GM23248 (cell line): ENCODE measurements at regions not wholly inside any gene's neighbourhood (a gene's known extent, or its start where the extent isn't known, plus 50 kb on each side); places are given as distances from the start of the nearest gene placed in this dataset.

Experiments
- DNase-seq: peaks from one replicate; pipeline ENCODE4 v3.0.0-alpha.2; 2015
- H2AFZ ChIP-seq: fragments of 200-600 bp; sonication (generic); 2 replicates; pipeline ENCODE4 v1.6.1; 2016; ENCODE audit warnings: antibody characterized with exemption
- H3F3A ChIP-seq: fragments of 200-600 bp; sonication (generic); 2 replicates; pipeline ENCODE4 v1.6.1; 2016; ENCODE audit warnings: mild to moderate bottlenecking, antibody characterized with exemption, mixed run types; ENCODE audit not compliant: insufficient read depth
- H3K27ac ChIP-seq: fragments of 200-600 bp; sonication (generic); 2 replicates; pipeline ENCODE4 v1.5.1; 2016; ENCODE audit warnings: mild to moderate bottlenecking
- H3K27me3 ChIP-seq: fragments of 200-600 bp; sonication (generic); replicated peaks from 2 replicates; pipeline ENCODE4 v1.6.1; 2016; ENCODE audit warnings: mild to moderate bottlenecking; ENCODE audit not compliant: insufficient read depth
- H3K36me3 ChIP-seq: fragments of 200-600 bp; sonication (generic); 2 replicates; pipeline ENCODE4 v1.6.1; 2016; ENCODE audit warnings: low read depth, mild to moderate bottlenecking
- H3K4me1 ChIP-seq: fragments of 200-600 bp; sonication (generic); 2 replicates; pipeline ENCODE4 v1.6.1; 2016; ENCODE audit warnings: mild to moderate bottlenecking; ENCODE audit not compliant: insufficient read depth
- H3K4me2 ChIP-seq: fragments of 200-600 bp; sonication (generic); one replicate; pipeline ENCODE4 v1.6.1; 2016; ENCODE audit warnings: mild to moderate bottlenecking; ENCODE audit not compliant: unreplicated experiment
- H3K4me3 ChIP-seq: fragments of 200-600 bp; sonication (generic); 2 replicates; pipeline ENCODE4 v1.5.1; 2016; ENCODE audit warnings: mild to moderate bottlenecking
- H3K79me2 ChIP-seq: fragments of 200-600 bp; sonication (generic); 2 replicates; pipeline ENCODE4 v1.6.1; 2016; ENCODE audit warnings: mild to moderate bottlenecking; ENCODE audit not compliant: insufficient read depth
- H3K9ac ChIP-seq: fragments of 200-600 bp; sonication (generic); 2 replicates; pipeline ENCODE4 v1.6.1; 2016; ENCODE audit warnings: mild to moderate bottlenecking
- H3K9me2 ChIP-seq: fragments of 200-600 bp; sonication (generic); 2 replicates; pipeline ENCODE4 v1.6.1; 2016; ENCODE audit warnings: mixed run types, mild to moderate bottlenecking, moderate library complexity; ENCODE audit not compliant: insufficient read depth
- H3K9me3 ChIP-seq: fragments of 200-600 bp; sonication (generic); one replicate; pipeline ENCODE4 v1.6.1; 2017; ENCODE audit warnings: low read depth
- H4K20me1 ChIP-seq: fragments of 200-600 bp; sonication (generic); 2 replicates; pipeline ENCODE4 v1.6.0; 2016; ENCODE audit not compliant: insufficient read depth
- EZH2 ChIP-seq: fragments of 200-600 bp; sonication (generic); IDR thresholded peaks from 2 replicates; pipeline ENCODE4 v1.6.1; 2018; ENCODE audit warnings: antibody characterized with exemption, mild to moderate bottlenecking; ENCODE audit not compliant: insufficient read depth, poor library complexity, severe bottlenecking
- EZH2phosphoT487 ChIP-seq: fragments of 200-600 bp; sonication (generic); IDR thresholded peaks from 2 replicates; pipeline ENCODE4 v1.6.1; 2018; ENCODE audit warnings: antibody characterized with exemption, moderate library complexity, mild to moderate bottlenecking, low read depth; ENCODE audit not compliant: insufficient read depth
- WGBS, 2 experiments: methylation state at CpG; one replicate each; pipeline ENCODE4 v1.1.6; 2015 to 2017; ENCODE audit warnings: low lambda C conversion rate in 2 of 2, low coverage in 1 of 2; ENCODE audit errors: missing lambda C conversion rate in 2 of 2; 5-methylcytosine and 5-hydroxymethylcytosine counted together
- in situ Hi-C: fragments of 300-500 bp; cut with MboI; formaldehyde crosslinking; loops from 2 replicates; pipeline ENCODE4 v1.15.0; 2020

DNA sequence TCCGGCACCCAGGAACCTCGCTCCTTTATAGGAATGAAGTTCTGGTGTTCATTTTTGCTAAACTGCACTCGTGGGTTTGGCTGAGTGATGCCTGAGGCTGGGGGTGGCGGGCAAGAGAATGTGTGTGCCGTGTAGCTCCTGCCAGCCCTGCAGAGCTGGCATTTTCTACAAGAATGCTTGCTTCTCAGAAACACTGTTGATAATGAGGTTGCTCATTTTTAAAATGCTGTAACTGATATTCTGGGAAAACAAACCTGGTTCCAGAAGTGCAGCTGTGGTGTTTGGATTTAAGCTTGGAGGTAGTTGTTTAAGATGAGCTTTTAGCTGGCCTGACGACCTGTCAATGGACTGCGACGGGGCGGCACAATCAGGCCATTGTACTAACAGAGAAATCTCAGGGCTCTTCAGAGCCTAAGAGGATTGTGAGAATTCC, 511.9 kb upstream of the TNP1 start:
- H3K27ac ChIP-seq = no peak overlapping the region
- TF ChIP-seq EZH2phosphoT487 = no peak
- TF ChIP-seq EZH2 = no peak
- no peaks in the 10 kb centered on the region for H3K9me2 ChIP-seq
- H3K79me2 ChIP-seq = no peaks in the 10 kb centered on the region
- DNase-seq = no peak
- H3K4me1 ChIP-seq = peaks cover 28% of the 10 kb centered on the region
- no peaks in the 10 kb centered on the region for H4K20me1 ChIP-seq
- in situ Hi-C loops = no loop called here
- no peak overlapping the region for H2AFZ ChIP-seq
- WGBS, 2 experiments = 83 to 84% methylated on average over 9 of the region's 9 CpGs
- no peak overlapping the region for H3K4me3 ChIP-seq
- no peaks in the 10 kb centered on the region for H3K36me3 ChIP-seq
- H3K9ac ChIP-seq = no peak overlapping the region
- no peaks in the 10 kb centered on the region for H3K27me3 ChIP-seq
- H3K4me2 ChIP-seq = no peak overlapping the region
- H3F3A ChIP-seq = peaks cover 32% of the 10 kb centered on the region
- no peaks in the 10 kb centered on the region for H3K9me3 ChIP-seq

DNA sequence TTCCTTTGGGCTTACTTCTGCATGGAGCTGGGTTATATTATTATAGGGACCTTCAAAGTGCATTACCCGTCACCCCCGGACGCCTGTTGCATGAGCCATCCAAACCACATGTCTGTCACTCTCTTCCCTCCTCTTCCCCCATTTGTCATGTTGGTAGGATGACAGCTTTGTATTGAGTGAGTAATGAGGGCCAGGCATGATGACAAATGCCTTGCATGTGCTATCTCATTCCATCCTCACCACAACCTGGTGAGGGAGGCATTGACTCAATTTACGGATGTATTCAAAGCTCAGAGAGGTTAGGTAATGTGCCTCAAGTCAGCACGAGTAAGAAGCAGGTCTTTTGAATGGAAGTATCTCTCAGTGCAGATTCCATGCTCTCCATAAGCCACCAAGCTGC, 510.5 kb upstream of the TNP1 start:
- no peaks in the 10 kb centered on the region for H3K9me3 ChIP-seq
- no peak overlapping the region for H3K4me2 ChIP-seq
- H3K4me3 ChIP-seq = no peak overlapping the region
- no peak overlapping the region for H3K9ac ChIP-seq
- no peaks in the 10 kb centered on the region for H3K9me2 ChIP-seq
- peak; percentile 80 for DNase-seq
- 4 to 7% methylated on average over 5 of the region's 5 CpGs for WGBS, 2 experiments
- no peaks in the 10 kb centered on the region for H3K79me2 ChIP-seq
- H3K27ac ChIP-seq = no peak overlapping the region
- no peak for TF ChIP-seq EZH2
- TF ChIP-seq EZH2phosphoT487 = no peak
- H3K4me1 ChIP-seq = peaks cover 33% of the 10 kb centered on the region
- H3K36me3 ChIP-seq = no peaks in the 10 kb centered on the region
- no peaks in the 10 kb centered on the region for H4K20me1 ChIP-seq
- in situ Hi-C loops = no loop called here
- no peak overlapping the region for H2AFZ ChIP-seq
- H3K27me3 ChIP-seq = no peaks in the 10 kb centered on the region
- H3F3A ChIP-seq = peaks cover 42% of the 10 kb centered on the region

DNA sequence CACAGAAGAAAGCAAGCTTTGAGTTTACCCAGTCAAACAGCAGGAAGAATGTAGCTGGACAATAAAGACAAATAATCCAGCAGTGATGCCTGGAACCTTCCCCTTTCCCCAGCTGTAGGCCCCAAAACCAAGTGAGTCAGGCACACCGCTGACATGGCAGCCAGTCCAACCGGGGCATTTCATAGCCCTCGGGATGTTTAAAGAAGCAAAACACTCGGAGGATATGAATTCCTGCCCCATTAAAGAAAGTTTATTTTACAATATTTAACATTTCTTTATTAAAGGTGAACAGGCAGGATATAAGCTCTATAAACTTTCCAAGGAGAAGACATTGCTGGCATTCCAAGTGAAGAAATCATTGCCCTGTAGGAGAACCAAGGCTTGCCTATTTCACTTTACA, 507.6 kb upstream of the TNP1 start:
- in situ Hi-C loops = no loop called here
- no peak overlapping the region for H3K27ac ChIP-seq
- H3K9ac ChIP-seq = no peak overlapping the region
- no peak for TF ChIP-seq EZH2
- TF ChIP-seq EZH2phosphoT487 = no peak
- H3K9me3 ChIP-seq = no peaks in the 10 kb centered on the region
- no peaks in the 10 kb centered on the region for H3K27me3 ChIP-seq
- H3K4me2 ChIP-seq = no peak overlapping the region
- H3K9me2 ChIP-seq = peaks cover 4% of the 10 kb centered on the region; the same call in 1 of the 2 replicates
- H3K4me3 ChIP-seq = no peak overlapping the region
- peak; percentile 38 for DNase-seq
- H3K4me1 ChIP-seq = peaks cover 36% of the 10 kb centered on the region
- no peaks in the 10 kb centered on the region for H3K36me3 ChIP-seq
- 69 to 70% methylated on average over 4 of the region's 4 CpGs for WGBS, 2 experiments
- no peak overlapping the region for H2AFZ ChIP-seq
- no peaks in the 10 kb centered on the region for H4K20me1 ChIP-seq
- no peaks in the 10 kb centered on the region for H3K79me2 ChIP-seq
- H3F3A ChIP-seq = peaks cover 42% of the 10 kb centered on the region

GRCh38 chr2:217366966-217367365, 507.1 kb upstream of the TNP1 start:
- DNase-seq = peak; percentile 19
- Histone ChIP-seq H3K9me3 (no peaks in the 10 kb centered on the region), H4K20me1 (no peaks in the 10 kb centered on the region), H2AFZ (no peak overlapping the region), H3K4me3 (no peak overlapping the region), H3K27ac (no peak overlapping the region), H3F3A (peaks cover 42% of the 10 kb centered on the region), H3K4me1 (peaks cover 40% of the 10 kb centered on the region), H3K9me2 (peaks cover 4% of the 10 kb centered on the region; the same call in 1 of the 2 replicates), H3K4me2 (no peak overlapping the region), H3K36me3 (no peaks in the 10 kb centered on the region), H3K9ac (no peak overlapping the region), H3K79me2 (no peaks in the 10 kb centered on the region), H3K27me3 (no peaks in the 10 kb centered on the region)
- in situ Hi-C loops = no loop called here
- WGBS, 2 experiments = 60 to 72% methylated on average over 4 of the region's 4 CpGs
- TF ChIP-seq EZH2 (no peak), EZH2phosphoT487 (no peak)
